ENCODE measurements at regions not wholly inside any gene's neighbourhood (a gene's known extent, or its start where the extent isn't known, plus 50 kb on each side); places are given as distances from the start of the nearest gene placed in this dataset.

DNA sequence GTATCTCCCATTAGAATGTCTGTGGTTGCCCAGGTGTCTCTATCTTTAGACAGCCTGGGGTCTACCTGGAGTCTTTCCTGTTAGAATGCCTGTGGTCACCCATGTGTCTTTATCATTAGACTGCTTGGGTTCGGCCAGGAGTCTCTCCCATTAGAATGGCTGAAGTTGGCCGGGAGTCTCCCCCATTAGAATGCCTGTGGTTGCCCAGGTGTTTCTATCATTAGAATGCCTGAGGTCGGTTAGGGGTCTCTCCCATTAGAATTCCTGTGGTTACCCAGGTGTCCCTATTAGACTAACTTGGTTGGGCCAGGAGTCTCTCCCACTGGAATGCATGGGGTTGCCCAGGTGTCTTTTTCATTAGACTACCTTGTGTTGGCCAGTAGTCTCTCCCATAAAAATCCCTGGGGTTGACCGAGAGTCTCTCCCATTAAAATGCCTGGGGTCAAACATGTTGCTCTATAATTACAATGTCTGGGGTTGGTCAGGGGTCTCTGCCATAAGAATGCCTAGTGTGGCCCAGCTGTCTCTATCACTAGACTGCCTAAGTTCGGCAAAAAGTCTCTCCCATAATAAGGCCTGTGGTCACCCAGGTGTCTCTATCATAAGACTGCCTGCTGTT, 1448.7 kb downstream of the UQCRFS1 start:
- DNase-seq (ENCODE audit: low spot score): no peak
- Mint-ChIP-seq H3K4me1 (ENCODE audit: unreplicated experiment) (no peaks in the 10 kb centered on the region), H3K27ac (ENCODE audit: unreplicated experiment) (no peak overlapping the region), H3K36me3 (ENCODE audit: low read depth, unreplicated experiment) (peaks cover 15% of the 10 kb centered on the region), H3K4me3 (ENCODE audit: unreplicated experiment) (no peak overlapping the region), H3K9me3 (ENCODE audit: unreplicated experiment) (peaks cover 35% of the 10 kb centered on the region), H3K27me3 (ENCODE audit: unreplicated experiment) (peaks cover 17% of the 10 kb centered on the region)
- TF ChIP-seq, protein P1, sequence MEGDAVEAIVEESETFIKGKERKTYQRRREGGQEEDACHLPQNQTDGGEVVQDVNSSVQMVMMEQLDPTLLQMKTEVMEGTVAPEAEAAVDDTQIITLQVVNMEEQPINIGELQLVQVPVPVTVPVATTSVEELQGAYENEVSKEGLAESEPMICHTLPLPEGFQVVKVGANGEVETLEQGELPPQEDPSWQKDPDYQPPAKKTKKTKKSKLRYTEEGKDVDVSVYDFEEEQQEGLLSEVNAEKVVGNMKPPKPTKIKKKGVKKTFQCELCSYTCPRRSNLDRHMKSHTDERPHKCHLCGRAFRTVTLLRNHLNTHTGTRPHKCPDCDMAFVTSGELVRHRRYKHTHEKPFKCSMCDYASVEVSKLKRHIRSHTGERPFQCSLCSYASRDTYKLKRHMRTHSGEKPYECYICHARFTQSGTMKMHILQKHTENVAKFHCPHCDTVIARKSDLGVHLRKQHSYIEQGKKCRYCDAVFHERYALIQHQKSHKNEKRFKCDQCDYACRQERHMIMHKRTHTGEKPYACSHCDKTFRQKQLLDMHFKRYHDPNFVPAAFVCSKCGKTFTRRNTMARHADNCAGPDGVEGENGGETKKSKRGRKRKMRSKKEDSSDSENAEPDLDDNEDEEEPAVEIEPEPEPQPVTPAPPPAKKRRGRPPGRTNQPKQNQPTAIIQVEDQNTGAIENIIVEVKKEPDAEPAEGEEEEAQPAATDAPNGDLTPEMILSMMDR (IDR thresholded peaks at IDR 0.05; ENCODE audit: unreplicated experiment): no peak

DNA sequence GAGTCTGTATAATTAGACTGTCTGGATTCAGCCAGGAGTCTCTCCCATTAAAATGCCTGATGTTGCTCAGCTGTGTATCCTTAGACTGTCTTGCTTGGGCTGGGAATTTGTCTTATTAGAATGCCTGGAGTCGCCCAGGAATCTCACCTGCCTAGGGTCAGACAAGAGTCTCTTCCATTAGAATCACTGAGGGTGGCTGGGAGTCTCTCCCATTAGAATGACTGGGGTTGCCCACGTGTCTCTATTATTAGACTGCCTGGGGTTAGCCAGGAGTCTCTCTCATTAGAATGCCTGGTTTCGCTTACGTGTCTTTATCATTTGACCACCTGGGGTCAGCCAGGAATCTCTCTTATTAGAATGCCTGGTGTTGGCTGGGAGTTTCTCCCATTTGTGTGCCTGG, 1450.0 kb downstream of the UQCRFS1 start:
- Mint-ChIP-seq H3K9me3 (ENCODE audit: unreplicated experiment) (peaks cover 25% of the 10 kb centered on the region), H3K36me3 (ENCODE audit: low read depth, unreplicated experiment) (peaks cover 10% of the 10 kb centered on the region), H3K4me1 (ENCODE audit: unreplicated experiment) (no peaks in the 10 kb centered on the region), H3K4me3 (ENCODE audit: unreplicated experiment) (no peak overlapping the region), H3K27me3 (ENCODE audit: unreplicated experiment) (peaks cover 16% of the 10 kb centered on the region), H3K27ac (ENCODE audit: unreplicated experiment) (no peak overlapping the region)
- DNase-seq (ENCODE audit: low spot score): no peak
- TF ChIP-seq, protein P1 (IDR thresholded peaks at IDR 0.05; ENCODE audit: unreplicated experiment): no peak

DNA sequence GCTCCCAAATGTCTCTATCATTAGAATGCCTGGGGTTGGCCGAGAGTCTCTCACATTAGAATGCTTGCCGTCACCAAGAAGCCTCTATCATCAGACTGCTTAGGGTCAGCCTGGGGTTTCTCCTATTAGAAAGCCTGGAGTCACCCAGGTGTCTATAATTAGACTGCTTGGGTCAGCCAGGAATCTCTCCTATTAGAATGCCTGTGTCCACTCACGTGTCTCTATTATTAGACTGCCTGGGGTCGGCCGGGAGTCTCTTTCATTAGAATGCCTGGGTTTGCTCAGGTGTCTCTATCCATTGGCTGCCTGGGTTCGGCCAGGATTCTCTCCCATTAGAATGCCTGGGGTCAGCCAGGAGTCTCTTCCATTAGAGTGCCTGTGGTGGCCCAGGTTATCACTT, 1453.1 kb downstream of the UQCRFS1 start:
- H3K4me3 Mint-ChIP-seq (ENCODE audit: unreplicated experiment): no peak overlapping the region
- no peaks in the 10 kb centered on the region for H3K4me1 Mint-ChIP-seq (ENCODE audit: unreplicated experiment)
- peaks cover 13% of the 10 kb centered on the region for H3K36me3 Mint-ChIP-seq (ENCODE audit: low read depth, unreplicated experiment)
- peaks cover 9% of the 10 kb centered on the region for H3K9me3 Mint-ChIP-seq (ENCODE audit: unreplicated experiment)
- no peak overlapping the region for H3K27ac Mint-ChIP-seq (ENCODE audit: unreplicated experiment)
- TF ChIP-seq, protein P1 (IDR thresholded peaks at IDR 0.05; ENCODE audit: unreplicated experiment): no peak
- no peak for DNase-seq (ENCODE audit: low spot score)
- H3K27me3 Mint-ChIP-seq (ENCODE audit: unreplicated experiment): peaks cover 18% of the 10 kb centered on the region

DNA sequence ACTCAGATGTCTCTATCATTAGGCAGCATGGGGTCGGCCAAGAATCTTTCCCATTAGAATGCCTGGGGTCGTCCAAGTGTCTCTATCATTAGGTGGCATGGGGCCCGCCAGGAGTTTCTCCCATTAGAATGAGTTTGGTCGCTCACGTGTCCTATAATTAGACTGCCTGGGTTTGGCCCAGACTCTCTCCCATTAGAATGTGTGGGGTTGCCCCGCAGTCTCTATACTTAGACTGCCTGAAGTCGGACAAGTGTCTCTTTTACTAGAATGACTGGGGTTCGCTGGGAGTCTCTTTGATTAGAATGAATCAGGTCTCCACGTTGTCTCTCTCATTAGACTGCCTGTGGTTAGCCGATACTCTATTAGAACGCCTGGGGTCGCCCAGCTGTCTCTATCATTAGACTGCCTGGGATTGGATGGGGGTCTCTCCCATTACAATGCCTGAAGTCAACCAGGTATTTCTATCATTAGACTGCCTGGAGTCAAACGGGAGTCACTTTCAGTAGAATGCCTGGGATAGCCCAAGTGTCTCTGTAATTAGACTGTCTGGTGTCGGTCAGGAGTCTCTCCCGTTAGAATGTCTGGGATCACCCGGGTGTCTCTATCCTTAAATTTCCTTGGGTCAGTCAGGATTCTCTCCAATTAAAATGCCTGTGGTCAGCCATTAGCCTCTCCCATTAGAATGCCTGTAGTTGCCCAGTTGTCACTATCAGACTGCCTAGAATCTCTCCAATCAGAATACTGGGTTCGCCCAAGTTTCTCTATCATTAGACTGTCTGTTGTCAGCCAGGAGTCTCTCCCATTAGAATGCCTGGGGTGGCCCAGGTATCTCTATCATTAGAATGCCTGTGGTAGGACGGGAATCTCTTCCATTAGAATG, 1454.1 kb downstream of the UQCRFS1 start:
- H3K36me3 Mint-ChIP-seq (ENCODE audit: low read depth, unreplicated experiment): peaks cover 13% of the 10 kb centered on the region
- no peak overlapping the region for H3K4me3 Mint-ChIP-seq (ENCODE audit: unreplicated experiment)
- H3K27ac Mint-ChIP-seq (ENCODE audit: unreplicated experiment): no peak overlapping the region
- no peaks in the 10 kb centered on the region for H3K4me1 Mint-ChIP-seq (ENCODE audit: unreplicated experiment)
- peaks cover 18% of the 10 kb centered on the region for H3K27me3 Mint-ChIP-seq (ENCODE audit: unreplicated experiment)
- peaks cover 4% of the 10 kb centered on the region for H3K9me3 Mint-ChIP-seq (ENCODE audit: unreplicated experiment)
- TF ChIP-seq, protein P1 (IDR thresholded peaks at IDR 0.05; ENCODE audit: unreplicated experiment): no peak
- DNase-seq (ENCODE audit: low spot score): no peak

DNA sequence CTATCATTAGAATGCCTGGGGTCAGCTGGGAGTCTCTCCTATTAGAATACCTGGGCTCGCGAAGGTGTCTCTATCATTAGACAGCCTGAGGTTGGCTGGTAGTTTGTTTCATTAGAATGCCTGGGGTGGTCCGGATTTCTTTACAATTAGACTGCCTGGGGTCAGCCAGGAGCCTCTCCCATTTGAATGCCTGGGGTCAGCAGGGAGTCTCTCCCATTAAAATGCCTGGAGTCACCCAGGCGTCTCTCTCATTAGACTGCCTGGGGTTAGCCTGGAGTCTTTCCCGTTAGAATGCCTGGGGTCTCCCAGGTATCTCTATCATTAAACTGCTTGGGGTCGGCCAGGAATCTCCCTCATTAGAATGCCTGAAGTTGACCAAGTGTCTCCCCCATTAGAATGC, 1458.3 kb downstream of the UQCRFS1 start:
- Mint-ChIP-seq H3K4me1 (ENCODE audit: unreplicated experiment) (no peaks in the 10 kb centered on the region), H3K36me3 (ENCODE audit: low read depth, unreplicated experiment) (peaks cover 3% of the 10 kb centered on the region), H3K9me3 (ENCODE audit: unreplicated experiment) (no peaks in the 10 kb centered on the region), H3K4me3 (ENCODE audit: unreplicated experiment) (no peak overlapping the region), H3K27me3 (ENCODE audit: unreplicated experiment) (peaks cover 6% of the 10 kb centered on the region), H3K27ac (ENCODE audit: unreplicated experiment) (no peak overlapping the region)
- TF ChIP-seq, protein P1 (IDR thresholded peaks at IDR 0.05; ENCODE audit: unreplicated experiment): no peak
- DNase-seq (ENCODE audit: low spot score): no peak
